ENCODE measurements at regions not wholly inside any gene's neighbourhood (a gene's known extent, or its start where the extent isn't known, plus 50 kb on each side); places are given as distances from the start of the nearest gene placed in this dataset.

DNA sequence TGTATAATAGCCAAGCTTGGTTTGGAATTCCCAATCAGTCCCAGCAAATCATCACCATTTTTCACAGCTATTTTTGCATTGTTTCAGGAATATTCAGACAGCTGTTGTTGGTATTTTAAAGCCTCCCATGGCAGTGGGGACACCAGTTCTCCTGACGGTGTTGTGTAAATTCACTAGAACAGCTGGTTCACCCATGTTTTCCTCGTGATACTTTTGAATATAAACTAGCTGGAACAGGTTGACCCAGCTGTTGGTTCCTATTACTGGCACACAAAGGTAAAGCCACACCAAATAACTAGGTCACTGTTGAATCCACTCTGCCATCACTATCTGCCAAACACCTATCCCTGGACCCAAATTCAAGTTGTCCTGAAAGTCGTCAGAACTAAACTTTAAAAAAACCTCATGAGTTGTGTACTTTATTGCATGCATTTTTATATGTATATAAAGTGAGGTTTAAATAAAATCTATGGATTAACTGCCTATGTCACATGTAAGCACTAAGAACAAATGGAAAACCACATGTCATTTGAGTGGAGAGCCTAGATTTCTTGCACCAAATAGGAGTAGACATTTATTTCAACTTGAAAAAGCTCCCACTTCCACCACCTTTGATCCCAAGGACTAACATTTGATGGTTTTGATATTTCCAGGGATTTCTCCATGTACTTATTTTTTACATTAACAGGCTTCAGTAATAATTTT is 121.9 kb upstream of the PIK3R1 start:
- no peak for DNase-seq (ENCODE audit: low spot score)

DNA sequence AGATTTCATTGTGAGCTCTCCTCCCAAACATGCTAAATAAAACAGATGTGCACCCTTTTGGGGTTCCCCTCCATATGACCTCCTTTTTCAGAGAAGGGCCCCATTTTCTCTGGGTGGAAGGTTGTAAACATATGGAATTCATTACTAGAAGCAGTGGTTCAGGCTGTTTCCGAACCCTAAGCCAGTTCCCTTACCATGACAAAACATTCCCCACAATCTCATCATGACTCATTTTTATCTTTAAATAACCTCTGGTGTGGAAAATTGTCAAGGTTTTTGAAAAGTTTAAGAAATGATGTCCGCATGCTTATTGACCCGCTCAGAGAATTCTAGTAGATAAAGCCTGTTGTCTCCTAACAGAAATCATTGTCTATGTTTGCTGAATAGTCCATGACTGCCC is 127.3 kb upstream of the PIK3R1 start:
- TF ChIP-seq, protein P1, sequence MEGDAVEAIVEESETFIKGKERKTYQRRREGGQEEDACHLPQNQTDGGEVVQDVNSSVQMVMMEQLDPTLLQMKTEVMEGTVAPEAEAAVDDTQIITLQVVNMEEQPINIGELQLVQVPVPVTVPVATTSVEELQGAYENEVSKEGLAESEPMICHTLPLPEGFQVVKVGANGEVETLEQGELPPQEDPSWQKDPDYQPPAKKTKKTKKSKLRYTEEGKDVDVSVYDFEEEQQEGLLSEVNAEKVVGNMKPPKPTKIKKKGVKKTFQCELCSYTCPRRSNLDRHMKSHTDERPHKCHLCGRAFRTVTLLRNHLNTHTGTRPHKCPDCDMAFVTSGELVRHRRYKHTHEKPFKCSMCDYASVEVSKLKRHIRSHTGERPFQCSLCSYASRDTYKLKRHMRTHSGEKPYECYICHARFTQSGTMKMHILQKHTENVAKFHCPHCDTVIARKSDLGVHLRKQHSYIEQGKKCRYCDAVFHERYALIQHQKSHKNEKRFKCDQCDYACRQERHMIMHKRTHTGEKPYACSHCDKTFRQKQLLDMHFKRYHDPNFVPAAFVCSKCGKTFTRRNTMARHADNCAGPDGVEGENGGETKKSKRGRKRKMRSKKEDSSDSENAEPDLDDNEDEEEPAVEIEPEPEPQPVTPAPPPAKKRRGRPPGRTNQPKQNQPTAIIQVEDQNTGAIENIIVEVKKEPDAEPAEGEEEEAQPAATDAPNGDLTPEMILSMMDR (IDR thresholded peaks at IDR 0.05; ENCODE audit: extremely low read depth, missing control alignments): no peak
- DNase-seq (ENCODE audit: low spot score): no peak

More for the DNA sequence above, 121.9 kb upstream of the PIK3R1 start:
- TF ChIP-seq, protein P1 (IDR thresholded peaks at IDR 0.05; ENCODE audit: extremely low read depth, missing control alignments): no peak

DNA sequence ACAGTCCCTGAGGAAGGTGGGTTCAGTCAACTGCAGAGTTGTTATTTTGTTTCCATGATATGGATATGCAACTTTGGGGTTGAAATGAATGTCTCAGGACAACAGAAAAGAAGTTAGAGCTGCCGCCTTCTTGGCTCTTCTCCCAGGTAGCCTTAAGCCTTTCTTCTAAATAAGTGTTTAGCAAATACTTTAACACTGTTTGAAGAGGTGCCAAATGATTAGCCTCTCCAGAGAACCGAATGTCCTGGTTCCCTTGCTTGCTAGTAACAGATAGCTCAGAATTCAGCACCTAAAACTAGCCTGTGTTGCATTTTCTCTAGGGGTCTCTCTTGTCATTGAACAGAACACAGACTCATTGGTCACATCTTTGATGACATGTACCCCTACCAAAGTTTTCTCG is 127.7 kb upstream of the PIK3R1 start:
- TF ChIP-seq, protein P1 (IDR thresholded peaks at IDR 0.05; ENCODE audit: extremely low read depth, missing control alignments): no peak
- DNase-seq (ENCODE audit: low spot score): no peak

DNA sequence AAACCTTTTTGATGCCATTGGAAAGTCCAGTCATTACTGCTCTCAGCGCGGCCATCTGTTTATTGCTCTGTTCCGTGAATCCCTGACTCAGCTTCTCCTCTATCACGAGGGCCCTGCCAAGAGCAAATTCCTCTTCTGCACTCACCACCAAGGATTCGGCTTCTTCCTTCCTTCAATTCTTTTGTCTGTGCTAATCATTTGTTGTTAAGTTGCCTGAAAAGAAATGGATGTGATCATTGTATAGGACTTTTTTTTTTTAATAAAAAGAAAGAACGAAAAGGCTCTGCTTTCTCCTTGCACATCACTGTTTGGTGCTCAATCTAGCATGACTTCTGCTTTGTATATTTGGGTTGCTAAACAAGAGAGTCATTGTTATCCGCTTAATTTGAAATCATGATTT is 128.7 kb upstream of the PIK3R1 start:
- TF ChIP-seq, protein P1 (IDR thresholded peaks at IDR 0.05; ENCODE audit: extremely low read depth, missing control alignments): no peak
- DNase-seq (ENCODE audit: low spot score): no peak

DNA sequence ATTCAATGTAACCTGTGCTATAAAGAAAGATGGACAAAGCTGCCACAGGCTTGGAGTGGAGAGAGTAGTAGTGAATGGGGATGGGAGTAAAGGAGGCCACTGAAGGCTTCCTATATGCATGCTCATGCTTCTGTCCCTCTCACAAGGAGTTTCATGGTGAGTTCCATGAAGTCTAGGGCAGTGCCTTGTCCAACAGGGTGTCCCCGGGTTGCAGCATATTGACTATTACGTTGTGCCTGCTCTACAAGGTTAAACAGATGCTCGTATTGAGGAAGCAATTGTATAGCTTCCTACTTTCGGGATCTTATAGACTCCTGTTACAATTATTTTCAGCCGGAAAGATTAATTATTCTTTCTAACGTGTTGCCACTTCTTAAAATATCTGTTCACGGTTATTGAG is 129.1 kb upstream of the PIK3R1 start:
- TF ChIP-seq, protein P1 (IDR thresholded peaks at IDR 0.05; ENCODE audit: extremely low read depth, missing control alignments): no peak
- no peak for DNase-seq (ENCODE audit: low spot score)

DNA sequence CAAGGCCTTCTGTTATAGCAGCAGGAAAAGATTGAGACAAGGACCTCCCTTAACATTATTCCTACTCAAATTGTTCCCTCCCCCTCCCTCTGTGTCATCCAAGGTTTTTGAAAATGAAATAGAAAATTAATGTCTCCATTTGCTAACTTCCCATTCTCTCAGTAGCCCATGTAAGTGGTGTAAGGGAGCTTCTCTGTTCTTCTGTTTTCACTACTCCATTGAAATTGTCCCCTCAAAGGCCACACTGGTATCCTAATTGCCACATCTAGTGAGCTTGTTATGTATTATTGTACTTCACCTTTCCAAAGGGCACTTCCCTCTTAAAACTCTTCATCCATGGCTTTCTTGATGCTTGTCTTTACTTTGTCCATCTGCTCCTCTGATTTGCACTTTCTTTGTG is 131.2 kb upstream of the PIK3R1 start:
- TF ChIP-seq, protein P1 (IDR thresholded peaks at IDR 0.05; ENCODE audit: extremely low read depth, missing control alignments): no peak
- no peak for DNase-seq (ENCODE audit: low spot score)

DNA sequence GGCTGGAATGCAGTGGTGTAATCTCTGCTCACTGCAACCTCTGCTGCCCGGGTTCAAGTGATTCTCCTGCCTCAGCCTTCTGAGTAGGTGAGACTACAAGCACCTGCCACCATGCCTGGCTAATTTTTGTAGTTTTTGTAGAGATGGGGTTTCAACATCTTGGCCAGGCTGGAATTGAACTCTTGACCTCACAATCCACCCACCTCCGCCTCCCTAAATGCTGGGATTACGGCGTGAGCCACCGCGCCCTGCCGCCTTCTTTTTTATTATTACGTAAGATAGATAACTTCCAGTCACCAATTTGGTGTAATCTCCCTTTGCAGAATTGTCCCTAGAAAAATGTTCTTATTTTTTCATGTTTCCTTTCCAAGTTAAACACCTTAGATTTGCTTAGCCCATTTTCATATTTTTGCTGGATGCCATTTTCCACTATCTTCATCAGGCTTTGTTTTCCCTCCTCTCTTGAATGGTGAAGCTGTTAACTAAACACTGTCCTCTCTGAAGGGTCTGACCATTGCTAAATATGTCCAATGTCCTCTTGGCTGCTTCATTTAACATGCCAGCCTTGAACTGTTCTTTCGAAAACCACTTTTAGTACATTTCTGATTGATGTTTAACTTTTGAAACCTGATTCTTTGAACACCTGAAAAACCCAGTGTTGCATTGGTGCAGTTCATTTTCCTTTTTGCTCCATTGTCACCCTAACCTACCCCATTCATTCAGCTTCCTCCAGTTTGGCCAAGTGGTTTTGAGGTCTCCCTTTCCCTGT is 135.1 kb upstream of the PIK3R1 start:
- DNase-seq (ENCODE audit: low spot score): no peak
- TF ChIP-seq, protein P1 (IDR thresholded peaks at IDR 0.05; ENCODE audit: extremely low read depth, missing control alignments): no peak

All from GM20000 (cell line).